ENCODE measurements at regions not wholly inside any gene's neighbourhood (a gene's known extent, or its start where the extent isn't known, plus 50 kb on each side); places are given as distances from the start of the nearest gene placed in this dataset.

DNA sequence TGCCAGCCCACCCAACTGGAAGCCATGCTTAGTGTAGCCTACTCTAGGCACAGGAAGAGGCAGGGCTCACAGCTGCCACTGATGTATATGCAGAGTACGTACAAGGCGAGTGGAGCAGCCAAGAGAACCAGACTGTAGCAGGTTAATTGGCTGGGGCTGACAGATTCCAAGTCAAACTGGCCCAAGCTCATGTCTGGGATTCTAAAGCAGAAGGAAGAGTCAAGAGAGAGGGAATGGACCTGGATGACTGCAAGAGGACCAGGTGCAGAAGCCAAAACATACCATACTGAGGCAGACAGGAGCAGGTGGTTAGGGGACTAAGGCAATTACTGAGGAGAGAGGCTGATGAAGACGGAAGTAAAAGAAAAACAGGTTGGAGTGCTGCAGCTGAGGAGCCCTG is 51.3 kb upstream of the LRRN2 start:
- DNase-seq (ENCODE audit: low read depth in 2 of 2), result no peak

DNA sequence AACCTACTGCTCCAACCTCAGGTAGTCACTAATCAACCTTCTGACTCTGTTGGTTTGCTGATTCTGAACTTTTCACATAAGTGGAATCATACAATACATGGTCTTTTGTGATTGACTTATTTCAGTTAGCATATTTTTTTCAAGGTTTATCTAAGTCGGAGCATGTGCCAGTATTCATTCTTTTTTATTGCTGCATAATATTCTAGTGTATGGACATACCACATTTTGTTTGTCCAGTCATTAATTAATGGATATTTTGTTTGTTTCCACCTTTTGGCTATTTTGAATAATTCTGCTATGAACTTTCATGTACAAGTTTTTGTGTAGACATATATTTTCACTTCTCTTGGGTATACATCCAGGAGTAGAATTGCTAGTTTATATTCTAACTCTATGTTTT is 53.0 kb upstream of the LRRN2 start:
- DNase-seq (ENCODE audit: low read depth in 2 of 2), result no peak

DNA sequence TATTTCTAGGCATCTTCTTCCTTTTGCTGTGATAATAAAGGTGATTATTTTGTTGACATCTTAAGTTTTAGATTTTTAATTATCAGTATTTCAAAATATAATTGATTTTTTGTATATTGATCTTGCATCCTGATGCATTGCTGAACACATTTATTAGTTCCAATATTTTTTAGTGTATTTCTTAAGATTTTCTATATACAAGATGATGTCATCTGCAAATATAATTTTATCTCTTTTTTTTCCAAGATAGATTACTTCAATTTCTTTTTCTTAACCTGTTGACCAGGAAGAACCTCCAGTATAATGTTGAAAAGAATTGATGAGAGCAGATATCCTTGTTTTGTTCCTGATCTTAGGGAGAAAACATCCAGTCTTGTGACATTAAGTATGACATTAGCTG is 54.8 kb upstream of the LRRN2 start:
- no peak for DNase-seq (ENCODE audit: low read depth in 2 of 2)

DNA sequence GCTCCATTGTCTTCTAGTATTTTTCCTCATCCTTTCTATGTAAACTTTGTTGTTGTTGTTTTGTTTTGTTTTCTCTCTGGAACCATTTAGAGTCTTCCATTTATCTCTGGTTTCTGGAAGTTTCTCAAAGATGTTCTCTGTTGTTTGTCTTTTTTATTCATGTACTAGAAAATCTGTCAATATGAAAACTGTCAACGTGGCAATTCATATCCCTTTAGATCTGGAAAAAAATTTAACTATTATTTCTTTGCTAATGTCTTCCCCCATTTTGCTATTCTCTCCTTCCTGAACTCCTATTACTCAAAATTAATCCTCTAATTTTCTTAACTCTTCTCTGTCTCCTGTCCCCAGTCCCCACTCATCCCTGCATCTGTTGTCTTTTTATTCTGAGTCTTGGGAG is 55.9 kb upstream of the LRRN2 start:
- DNase-seq (ENCODE audit: low read depth in 2 of 2), result no peak

DNA sequence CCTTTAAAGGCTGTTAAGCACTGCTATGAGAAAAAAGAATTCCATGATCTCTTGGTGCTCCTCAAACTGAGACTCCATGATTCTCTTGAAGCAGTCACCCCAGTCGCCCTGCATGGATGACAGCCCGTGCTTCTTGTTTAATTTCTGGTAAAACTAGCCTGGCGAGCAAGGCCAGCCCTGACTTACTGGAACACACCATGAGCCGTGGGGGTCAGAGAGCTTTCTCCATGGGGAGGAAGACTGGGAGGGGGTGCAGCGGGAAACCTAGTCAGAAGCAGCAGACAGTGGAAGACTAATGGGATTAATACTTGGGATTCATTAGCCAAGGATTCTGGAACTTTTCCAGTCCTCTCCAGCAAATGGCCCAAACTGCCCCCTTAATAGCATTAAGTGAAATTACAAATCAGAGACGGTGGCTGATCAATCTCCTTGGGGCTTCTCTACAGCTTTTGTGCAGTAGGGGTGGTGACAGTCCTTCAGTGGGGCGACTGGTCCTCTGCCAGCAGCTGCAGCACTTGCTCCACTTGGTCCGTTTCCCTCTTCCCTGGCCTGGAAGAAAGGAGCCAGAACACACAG is 57.2 kb upstream of the LRRN2 start:
- no peak for DNase-seq (ENCODE audit: low read depth in 2 of 2)

DNA sequence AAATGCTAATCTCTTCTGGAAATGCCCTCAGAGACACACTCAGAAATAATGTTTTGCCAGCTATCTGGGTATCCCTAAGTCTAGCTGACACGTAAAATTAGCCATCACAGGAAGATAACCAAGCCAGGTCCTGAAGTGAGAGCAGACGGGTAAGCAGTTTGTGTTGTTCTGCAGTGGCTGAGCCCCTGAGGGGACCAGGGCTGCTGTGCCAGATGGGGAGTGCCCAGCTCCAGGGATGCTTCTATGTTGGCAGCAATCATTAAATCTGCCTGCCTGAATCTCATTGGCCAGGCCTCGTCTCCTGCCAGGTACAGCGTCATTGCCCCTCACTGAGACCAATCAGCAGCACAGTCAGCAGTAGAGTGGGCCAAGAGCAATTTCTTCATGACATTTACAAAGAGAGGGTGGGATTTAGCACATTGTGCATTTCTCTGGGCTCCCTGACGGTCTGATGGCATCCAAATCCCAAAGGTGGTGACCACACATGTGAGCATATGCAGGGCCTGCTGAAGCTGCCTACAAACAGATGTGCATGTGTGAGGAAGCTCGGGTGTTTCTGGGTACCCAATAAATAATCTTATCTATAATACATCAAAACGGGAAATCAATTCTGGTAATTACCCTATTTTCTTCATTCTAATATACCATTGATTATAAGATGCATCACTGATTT is 58.7 kb upstream of the LRRN2 start:
- DNase-seq (ENCODE audit: low read depth in 2 of 2), result no peak

DNA sequence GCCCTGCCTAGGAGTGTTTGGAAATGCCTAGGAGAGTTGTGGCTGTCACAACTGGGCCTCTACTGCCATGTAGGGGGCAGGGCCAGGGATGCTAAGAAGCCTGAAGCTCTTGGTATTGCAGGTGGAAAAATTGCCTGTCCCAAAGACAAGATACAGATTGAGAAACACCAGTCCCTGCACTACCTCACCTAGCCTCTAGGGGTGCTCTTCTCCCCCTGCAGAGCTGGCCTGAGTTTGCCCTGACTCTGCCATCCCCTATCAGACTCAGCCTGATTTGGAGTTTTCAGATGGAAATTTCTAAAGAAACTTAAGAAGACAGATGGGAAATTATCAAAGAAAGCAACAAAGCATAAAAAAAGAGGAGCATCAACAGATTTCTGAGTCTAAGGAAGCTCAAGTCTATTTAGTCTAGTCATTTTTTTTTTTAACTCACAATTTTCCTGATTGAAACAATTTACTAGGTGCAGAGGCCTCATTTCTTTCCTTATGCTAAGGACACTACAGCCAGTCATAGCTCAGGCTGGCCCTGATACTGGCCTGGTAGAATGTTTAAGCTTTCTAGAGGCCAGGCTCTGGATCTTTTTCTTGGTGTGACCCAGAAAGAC is 61.4 kb upstream of the LRRN2 start:
- peak; percentile 20 for DNase-seq (ENCODE audit: low read depth in 2 of 2)

DNA sequence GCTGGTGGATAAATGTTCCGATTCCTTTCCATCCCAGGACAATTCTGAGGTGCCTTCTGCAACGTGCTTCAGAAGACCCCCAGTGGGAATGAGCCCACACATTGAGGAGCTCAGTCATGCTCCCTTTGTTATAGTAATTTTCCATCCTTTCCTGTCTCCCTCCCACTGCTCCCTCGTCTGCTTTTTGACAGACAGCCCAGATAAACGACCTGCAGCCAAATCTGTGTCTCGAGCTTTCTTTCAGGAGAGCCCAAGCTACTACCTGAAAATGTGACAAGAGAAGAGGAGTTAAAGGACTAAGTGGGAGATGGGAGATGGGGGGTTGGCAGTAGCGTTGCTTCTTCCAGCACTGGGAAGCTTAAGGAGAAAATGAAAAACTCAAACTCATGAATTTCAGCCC is 65.9 kb upstream of the LRRN2 start:
- no peak for DNase-seq (ENCODE audit: low read depth in 2 of 2)

DNA sequence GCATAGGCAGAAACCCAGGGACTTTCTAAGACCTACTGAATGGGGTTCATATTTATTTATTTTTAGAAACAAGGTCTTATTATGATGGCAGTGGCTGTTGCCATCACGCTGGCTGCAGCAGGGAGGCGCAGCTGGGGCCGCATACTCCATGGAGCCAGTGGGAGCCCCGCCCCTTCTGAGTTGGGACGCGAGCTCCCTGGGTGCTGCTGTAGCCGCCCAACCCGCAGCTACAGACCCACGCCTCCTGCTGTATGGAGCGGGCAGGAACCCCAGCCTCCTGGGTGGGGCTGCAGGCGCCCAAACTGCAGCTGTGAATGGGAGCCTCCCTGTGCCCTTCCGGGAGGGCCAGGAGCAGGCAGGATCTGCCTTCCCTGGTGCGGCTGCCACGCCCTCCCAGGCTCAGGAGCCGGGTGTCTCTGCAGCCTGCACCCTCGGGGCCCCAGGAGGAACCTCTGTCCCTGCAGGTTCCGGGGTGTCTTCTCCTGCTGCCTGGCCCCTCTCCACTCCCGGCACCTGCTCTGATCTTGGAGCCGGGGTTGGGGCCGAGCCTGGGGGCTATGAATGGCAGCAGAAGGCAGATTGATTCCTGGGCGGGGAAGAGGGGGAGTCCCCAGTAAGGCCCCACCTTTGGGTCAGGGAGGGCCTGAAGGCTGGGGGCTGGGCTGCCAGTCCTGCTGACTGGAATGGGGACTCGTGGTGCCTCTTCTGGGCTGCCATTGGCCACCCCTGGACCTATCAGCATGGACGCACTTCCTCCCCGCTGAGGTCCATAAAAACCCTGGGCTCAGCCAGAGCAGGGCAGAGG is 66.5 kb upstream of the LRRN2 start:
- DNase-seq (ENCODE audit: low read depth in 2 of 2), result no peak

DNA sequence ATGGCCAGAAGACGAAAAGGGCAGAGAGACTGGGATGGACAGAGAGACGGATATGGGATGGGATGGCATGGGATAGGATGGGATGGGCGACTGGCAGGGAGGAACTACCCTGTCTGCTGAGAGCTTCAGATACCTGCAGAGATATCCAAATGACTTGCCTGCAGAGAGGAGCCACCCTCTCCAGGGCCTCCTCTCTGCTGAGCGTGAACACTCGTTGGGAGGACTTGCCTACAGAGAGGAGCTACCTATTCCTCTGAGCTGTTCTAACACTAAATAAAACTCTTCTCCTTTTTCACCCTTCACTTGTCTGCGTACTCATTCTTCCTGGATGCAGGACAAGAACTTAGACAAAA is 67.1 kb upstream of the LRRN2 start:
- no peak for DNase-seq (ENCODE audit: low read depth in 2 of 2)

DNA sequence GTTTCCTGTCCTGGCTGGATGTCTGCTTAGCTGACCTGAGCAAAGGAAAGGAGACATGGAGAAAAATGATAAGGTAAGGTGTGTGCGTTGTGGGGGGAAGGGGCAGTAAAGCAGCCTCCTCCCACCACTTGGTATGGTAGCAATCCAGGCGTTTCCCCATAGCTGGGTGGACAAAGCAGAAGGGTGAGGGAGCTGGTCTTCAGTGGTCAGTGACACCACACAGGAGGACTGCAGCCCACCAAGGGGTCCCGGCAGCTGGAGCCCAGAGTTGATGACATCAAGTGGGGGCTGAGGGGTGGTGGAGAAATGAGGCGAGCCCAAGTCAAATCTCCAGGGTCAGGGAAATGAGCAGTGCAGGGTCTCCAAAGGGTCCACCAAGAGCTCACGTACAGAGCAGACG is 69.3 kb upstream of the LRRN2 start:
- DNase-seq (ENCODE audit: low read depth in 2 of 2), result no peak

DNA sequence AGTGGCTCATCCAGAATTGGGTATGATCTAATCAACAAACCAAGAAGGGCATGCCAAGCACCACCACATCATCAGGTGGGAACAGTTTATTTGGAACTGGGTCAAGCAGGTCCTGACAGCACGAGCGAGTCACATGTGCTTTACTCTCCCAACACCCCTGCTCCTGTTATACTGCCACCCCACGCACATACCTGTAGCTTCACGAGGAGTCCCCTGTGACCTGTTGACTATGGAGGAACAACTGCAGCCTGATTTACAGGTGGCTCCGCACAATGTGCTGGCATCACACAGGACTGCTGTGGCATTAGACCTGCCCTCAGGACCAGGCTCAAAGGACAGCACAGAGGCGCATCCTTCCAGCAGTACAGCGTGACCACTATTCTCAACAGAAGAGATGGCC is 70.8 kb upstream of the LRRN2 start:
- no peak for DNase-seq (ENCODE audit: low read depth in 2 of 2)

DNA sequence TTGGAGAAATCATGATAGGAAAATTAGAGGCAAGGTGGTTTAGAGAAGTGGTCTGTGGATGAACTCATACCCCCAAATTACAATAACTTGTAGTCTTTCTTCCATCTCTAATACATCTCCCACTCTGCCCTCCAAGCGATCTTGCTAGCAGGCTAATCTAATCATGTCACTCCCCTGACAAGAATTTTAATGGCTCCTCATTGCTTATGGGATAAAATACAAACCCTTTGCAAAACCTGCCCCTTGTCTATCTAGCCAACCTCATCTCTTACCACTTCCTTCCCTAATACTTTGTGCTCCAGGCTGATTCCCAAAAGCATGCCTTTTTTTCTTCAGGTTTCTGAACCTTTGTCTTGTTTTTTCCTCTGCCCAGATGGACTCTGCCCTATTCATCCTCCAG is 71.3 kb upstream of the LRRN2 start:
- no peak for DNase-seq (ENCODE audit: low read depth in 2 of 2)

DNA sequence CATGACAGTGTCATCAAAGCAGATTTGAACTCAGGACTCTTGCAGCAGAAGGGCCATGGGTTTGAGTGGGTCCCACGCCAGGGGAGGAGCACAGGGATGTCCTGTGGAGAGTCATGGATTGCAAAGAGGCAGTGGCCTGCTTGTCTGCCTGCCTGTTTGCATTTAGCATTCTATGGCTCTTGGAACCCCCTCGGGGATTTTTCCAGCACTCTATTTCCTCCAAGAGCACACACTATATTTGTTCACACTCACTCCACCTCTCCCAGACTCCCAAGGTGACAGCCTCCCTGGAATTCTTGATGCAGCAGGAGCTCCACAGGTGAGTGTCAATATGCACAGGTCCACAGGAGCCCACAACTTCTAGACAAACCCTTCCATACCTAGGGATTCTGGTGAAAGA is 73.1 kb upstream of the LRRN2 start:
- DNase-seq (ENCODE audit: low read depth in 2 of 2), result no peak

DNA sequence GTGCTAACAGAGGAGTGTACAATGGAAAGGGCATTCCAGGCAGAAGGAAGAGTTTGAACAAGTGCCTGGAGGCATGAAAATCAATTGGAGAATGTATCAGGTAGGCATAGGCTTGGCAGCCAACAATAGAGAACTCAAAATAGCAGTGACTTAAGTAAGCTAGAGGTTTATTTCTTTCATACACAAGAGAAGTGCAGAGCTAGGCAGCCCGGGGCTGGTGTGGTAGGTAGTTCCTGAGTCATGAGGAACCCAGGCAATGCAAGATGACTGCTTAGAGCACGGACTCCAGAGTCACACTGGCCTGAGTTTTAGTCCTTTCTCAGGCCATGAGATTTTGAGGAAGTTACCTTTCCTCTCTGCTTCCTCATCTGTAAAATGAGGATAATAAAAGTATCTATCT is 74.8 kb upstream of the LRRN2 start:
- no peak for DNase-seq (ENCODE audit: low read depth in 2 of 2)

DNA sequence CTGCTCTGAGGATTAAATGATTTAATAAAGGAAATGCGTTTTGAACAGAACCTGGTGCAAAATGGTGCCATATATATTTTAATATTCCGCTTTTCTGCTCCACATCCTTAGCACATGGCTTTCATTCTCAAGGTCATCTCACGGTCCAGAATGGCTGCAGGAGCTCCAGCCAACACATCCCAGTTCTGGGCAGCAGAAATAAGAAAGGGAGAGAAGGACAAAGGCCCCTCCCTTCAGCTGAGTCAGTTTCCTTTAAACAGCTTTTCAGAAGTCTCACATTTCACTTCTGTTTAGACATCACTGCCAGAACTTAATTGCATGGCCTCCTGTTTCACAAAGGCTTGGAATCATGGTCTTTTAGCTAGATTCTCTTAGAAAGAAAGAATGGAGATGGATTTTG is 75.2 kb upstream of the LRRN2 start:
- DNase-seq (ENCODE audit: low read depth in 2 of 2), result no peak

DNA sequence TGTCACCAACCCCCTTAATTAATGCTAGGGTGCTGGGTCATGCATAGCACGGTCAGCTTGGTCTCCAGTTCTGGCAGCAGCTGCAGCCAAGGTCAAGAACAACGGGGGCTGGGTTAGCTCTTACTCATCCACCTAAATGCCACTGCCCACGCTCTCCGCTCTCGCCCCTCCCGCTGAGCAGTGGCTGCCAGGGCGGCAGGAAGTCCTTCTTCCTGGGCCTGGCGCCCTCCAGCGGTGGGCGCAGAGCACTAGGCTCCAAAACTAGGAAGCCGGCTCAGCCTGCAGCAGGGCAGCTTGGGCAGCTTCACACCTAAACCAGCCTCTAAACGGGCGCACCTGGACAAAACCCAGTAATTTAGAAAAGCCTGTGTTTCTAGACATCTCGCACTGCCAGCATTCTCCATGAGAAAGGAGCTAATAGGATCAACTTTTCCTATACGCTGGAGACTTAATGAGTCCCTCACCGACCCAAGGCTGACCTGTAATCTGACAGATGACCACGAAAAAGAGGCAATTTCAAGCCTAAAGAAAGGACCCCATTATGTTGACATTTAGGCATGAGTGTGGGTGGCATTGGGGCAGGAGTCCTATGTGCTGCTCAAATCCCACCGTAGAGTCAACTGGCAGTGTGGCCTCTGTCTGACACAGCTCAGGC is 78.4 kb upstream of the LRRN2 start:
- peak; percentile 57 to 68 for DNase-seq (ENCODE audit: low read depth in 2 of 2)

DNA sequence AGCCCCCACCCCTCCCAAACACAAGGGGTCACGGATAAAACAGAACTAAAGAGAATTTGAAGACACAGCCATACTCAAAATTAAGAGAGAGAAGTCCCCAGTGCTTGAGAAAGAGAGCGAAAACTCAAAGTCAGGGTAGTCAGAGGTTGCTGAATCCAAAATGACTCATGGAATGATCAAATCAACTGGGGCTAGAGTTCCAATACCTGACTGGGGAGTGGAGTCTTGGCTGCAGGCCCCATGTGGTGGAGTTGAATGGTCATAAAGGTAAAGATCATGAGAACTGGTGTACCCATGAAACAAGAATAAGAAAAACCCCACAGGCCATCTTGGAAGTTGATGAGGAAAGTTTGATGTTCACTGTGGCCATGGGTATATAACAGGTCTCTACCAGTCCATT is 84.5 kb upstream of the LRRN2 start:
- DNase-seq (ENCODE audit: low read depth in 2 of 2), result no peak

DNA sequence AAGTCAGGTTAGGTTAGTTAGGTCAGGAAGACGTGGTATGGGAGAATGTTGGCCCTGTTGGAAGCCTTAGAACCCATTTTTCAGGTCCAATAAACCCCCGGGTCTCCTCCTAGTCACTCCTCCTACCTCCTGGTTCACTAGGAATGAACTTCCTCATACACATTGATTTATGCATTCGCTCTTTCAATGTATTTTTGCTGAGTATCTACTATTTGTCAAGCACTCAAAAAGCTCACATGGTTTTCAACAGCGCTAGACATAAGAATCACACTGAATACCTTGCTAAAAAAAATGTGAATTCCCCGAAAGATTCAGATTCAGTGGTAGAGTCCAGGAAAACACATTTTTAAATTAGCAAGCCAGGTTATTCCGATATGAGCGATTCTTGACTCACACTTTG is 85.8 kb upstream of the LRRN2 start:
- no peak for DNase-seq (ENCODE audit: low read depth in 2 of 2)

DNA sequence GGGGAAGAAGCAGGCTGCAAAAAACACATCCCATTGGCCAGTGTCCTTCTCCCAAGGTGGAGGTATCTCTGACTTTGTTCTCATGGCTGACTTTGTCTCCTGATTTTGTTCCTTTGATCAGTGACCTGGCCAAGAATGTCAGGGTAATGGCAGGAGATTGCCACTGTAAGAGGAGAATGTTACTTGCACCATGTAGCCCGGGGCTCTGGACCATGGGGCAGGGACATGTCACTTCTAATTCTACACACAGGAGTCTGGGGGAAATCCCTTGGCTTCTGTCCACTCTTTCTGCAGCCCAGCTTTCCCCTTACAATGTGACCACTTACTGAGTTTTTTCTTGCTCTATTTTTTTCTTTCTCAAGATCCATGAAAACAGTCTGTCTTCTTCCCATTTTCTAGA is 87.7 kb upstream of the LRRN2 start:
- no peak for DNase-seq (ENCODE audit: low read depth in 2 of 2)

DNA sequence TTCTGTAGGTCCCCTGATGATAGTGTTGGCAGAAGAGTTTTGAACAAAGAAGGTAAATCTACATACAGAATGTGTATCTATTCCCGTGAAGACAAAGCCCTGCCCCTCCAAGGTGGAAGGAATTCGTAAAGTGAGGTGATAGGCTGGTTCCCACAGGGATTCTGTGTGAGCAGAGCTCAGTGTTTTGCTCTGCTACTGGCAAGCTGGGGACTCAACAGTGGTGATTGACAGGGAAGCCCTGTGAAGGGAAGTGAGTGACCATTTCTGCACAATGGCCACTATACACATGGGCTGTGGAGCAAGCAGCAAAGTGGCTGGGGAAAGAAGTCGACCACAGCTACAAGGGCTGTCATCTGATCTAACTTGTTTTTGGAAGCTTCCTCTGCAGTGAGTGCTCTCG is 90.0 kb upstream of the LRRN2 start:
- no peak for DNase-seq (ENCODE audit: low read depth in 2 of 2)

DNA sequence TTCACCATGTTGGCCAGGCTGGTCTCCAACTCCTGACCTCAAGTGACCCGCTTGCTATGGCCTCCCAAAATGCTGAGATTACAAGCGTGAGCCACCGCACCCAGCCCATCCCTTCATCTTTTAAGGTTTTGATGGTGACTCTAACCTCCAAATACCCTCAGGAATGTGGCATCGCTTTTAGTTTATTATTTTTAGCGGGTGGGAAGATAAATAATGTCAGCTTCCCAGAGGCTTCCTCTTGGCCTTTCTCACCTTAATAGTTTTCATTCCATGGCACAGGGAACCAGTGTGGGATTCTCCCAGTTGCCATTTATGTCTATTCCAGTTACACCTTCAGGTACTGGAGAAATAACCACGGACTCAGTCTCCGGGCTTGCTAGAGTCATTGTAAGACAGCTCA is 92.1 kb upstream of the LRRN2 start:
- DNase-seq (ENCODE audit: low read depth in 2 of 2), result no peak

DNA sequence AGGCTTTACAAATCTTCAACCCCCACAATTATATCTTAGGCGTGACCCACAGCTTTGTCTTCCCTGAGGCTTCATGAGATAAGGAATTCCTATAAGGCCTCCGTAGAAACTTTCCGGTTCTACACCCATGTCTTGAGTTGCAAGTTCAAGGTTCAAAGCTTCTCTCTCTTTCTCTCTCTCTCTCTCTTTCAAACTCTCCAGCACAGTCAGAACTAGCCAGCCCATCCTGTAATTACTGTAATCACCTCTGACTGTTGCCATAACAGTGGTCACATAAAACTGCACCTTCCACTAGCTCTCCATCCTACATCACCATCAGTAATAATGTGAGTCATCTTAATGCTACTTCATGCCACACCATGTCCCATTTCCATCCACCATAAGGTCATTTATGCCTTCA is 90.0 kb upstream of the NFASC start:
- DNase-seq (ENCODE audit: low read depth in 2 of 2), result no peak
